ENCODE measurements at regions not wholly inside any gene's neighbourhood (a gene's known extent, or its start where the extent isn't known, plus 50 kb on each side); places are given as distances from the start of the nearest gene placed in this dataset.

DNA sequence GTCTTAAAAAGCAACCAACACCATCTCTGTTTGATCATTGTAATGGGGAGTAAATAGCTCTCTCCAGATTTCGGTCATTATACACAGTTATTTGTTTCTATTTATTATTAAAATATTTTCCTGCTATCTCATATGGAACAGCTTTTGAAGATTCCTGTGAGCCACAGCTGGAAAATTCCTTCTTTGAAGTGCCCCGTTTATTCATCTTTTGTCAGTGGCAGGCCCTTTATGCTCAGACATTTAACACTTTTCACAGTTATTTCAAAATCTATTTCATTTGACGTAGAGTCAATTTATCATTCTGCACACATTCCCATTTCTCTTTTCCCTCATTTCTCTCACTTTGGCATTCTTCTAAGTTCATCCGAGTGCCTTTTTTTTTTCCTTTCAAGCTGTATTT is 245.9 kb upstream of the ELAC2 start:
- in situ Hi-C loops (cut with HindIII; ENCODE audit: low sequenced_read_pairs): no loop called here
- no peak for DNase-seq (ENCODE audit: low spot score)

DNA sequence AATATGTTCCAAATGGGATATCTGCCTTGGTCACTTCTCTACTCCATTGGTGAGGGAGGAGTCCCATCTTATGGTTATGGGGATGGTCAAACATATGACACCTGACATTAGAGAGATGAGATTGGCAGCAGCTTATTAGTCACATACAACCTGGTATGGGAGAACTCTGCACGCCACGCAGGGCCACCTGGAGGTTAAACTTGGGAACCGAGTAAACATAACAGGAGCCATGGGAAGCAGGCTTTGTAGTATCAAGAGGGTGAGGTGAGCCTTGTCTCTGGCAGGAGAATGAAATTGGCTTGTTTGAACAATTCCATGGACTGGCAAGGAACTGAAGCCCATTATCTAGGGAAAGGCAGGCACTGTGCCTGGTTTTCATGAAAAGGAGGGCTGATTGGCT is 238.7 kb upstream of the ELAC2 start:
- no peak for DNase-seq (ENCODE audit: low spot score)
- in situ Hi-C loops (cut with HindIII; ENCODE audit: low sequenced_read_pairs): no loop called here

DNA sequence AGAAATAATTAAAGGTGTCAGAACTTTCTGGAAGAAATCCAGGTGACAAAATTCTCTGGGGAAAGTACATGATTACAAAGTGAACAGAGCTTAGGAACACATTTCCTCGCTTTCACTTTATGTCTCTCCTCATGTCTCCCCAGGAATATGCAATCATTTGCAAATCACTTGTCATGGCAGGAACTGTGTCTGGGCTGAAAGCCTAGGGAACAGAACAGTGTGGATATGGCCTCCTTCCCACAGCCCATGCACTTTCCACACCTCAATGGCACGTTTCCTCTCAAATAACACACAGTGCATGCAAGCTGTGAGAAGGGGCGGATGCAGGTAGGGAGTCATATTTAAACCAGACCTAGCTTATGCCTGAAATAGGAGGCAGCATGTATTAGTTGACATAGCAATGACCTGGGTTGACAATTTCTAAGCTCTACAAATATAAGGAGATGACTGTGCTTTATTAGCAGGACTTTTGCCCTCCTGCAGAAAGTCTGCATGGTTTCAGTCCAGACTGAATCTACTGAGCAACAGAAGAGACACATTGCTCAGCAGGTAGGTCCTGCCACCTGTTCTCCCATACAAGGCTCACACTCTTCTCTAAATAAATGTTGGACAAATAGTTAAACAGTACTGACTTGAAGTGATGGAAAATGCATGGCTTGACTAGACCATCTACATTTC is 236.0 kb upstream of the ELAC2 start:
- in situ Hi-C loops (cut with HindIII; ENCODE audit: low sequenced_read_pairs): no loop called here
- peak; percentile 71 for DNase-seq (ENCODE audit: low spot score)

DNA sequence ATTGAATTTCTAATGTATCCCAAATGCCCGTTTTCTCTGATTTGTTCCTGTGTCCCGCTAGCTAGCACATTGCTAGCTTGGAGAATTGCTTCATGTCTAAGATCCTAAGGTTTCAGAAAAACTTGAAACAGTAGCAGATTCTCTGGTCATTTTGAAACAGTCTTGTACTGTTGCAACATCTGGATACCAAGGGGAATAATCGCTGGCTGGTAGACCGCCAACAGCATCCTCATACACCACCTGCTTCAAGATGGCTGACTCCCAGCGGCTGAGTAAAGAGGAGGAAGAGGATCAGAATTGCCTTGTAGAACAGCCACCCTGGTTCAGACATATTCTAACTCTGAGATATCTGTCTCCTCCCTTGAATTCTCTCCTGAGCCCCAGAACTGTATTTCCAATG is 226.7 kb upstream of the ELAC2 start:
- in situ Hi-C loops (cut with HindIII; ENCODE audit: low sequenced_read_pairs): no loop called here
- DNase-seq (ENCODE audit: low spot score): no peak

DNA sequence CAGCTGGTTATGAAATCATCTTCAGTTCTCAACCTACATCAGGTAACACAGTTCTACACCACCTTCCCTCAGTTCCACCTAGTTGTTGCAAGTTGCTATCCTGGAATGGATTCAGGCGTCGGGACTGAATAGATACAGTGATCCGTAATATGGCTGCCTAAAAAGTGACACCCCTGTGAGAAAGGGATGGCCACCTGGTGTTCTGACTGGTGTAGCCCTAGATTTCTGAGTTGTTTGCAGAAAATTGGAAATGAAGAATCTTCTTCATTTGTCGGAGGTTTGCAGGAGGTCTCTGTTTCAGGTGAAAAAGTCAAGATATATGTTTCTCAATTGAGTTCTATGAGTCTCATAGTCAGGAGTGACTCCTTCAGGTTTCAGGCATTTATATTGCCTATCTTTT is 225.8 kb upstream of the ELAC2 start:
- in situ Hi-C loops (cut with HindIII; ENCODE audit: low sequenced_read_pairs): no loop called here
- DNase-seq (ENCODE audit: low spot score): no peak

DNA sequence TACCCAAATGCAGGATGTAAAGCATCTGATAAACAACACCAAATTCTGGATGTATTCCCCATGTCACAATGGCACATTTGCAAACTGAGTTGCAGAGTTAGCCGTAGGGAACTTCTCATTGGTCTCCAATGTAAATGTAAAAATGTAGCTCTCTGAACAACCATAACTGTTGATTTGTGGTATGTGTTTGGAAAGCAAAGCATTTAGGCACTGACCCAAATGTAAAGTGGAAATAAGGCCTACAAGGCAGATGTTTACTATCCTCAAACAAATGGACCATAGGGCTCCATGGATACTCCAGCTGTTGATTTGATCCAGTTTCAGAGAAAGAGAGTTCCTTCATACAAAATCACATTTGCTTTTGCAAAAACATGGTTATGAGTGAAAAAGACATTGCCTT is 223.0 kb upstream of the ELAC2 start:
- DNase-seq (ENCODE audit: low spot score): no peak
- in situ Hi-C loops (cut with HindIII; ENCODE audit: low sequenced_read_pairs): no loop called here

DNA sequence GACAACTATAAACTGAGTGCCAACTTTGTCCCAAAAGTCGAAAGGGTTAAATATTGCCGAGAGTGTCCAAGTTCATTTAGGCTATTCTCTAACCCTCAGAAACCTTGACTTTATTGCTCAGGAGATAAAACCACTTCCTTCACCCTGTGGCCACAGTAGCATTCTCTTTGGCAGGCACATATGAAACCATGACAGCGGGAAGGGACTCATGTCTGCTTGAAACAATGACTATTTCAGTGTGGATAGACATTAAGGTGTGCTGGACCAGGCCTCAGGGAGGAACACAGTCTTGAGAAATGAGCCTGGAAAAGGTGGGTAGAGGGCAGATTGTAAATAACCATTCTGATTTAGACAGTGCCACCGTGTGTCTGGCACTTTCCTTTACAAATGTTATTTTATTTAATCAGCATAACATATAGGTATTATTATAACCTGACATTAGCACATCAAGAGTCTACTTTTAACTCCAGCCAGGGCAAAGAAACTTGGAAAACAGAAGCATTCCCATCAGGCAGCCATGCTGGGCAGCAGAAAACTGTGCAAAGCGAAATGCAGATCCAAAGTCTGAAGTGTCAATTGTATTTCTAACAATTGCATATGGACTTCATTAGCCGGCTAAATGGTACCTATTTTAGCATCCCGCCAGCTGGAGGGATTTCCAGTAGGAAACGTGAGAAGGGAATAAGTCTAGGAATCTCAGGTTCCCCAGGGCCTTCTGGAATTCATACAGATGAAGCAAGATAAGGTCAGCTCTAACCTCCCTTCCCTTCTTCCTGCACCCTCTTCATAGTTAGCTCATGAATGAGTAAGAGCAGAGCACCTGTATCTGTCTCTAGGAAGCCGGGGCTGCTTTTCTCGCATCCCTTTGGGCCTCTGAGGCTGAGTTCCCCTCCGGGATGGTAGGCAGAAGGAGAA is 212.8 kb upstream of the ELAC2 start:
- DNase-seq (ENCODE audit: low spot score): no peak
- in situ Hi-C loops (cut with HindIII; ENCODE audit: low sequenced_read_pairs): no loop called here

DNA sequence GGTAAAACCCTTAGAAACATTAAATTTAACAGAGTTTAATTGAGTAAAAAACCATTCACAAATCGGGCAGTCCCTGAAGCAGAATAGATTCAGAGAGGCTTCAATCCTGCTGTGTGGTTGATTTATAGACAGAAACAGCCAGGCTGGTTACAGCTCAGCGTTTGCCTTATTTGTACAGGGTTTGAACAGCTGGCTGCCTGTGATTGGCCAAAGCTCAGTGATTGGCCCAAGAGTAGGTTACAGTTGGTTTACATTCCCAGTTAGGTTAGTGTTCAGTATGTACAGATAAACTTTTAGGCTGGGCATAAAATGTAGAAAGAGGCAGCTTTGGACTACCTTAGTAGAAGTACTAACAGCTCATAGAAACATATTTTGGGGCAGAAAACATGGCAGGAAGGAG is 210.4 kb upstream of the ELAC2 start:
- in situ Hi-C loops (cut with HindIII; ENCODE audit: low sequenced_read_pairs): no loop called here
- DNase-seq (ENCODE audit: low spot score): no peak

DNA sequence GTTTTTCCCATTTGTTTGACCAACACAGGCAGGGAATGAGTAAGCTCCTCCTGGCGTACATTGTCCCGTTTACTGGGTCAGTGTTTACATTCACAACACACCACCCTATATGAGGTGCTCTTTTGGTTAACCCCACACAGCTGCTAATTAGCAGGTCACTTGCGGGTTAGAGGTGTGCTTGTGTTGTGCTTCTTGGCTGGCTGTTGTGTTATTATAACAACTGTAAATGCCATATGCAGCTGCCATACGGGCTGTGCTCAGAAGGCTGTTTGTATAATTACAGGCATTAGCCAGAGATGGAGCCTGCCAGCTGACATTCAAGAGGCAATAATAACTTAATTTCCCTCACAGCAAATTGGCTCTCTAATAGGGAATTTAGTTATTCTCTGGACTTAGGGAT is 205.1 kb upstream of the ELAC2 start:
- in situ Hi-C loops (cut with HindIII; ENCODE audit: low sequenced_read_pairs): no loop called here
- no peak for DNase-seq (ENCODE audit: low spot score)

DNA sequence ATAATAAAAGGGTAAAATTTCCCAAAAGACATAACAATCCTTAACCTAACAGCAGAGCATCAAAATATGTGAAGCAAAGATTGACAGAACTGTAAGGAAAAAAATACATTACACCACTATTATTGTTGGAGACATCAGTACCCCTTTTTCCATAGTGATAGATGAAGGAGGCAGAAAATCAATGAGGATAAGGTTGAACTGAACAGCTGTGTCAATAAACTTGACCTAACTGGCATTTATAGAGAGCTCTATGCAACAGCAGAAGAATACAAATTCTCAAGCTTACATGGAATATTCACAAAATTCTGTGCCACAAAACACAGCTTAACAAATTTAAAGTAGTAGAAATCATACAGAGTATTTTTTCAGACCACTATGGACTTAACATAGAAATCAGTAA is 195.0 kb upstream of the ELAC2 start:
- in situ Hi-C loops (cut with HindIII; ENCODE audit: low sequenced_read_pairs): no loop called here
- DNase-seq (ENCODE audit: low spot score): no peak

DNA sequence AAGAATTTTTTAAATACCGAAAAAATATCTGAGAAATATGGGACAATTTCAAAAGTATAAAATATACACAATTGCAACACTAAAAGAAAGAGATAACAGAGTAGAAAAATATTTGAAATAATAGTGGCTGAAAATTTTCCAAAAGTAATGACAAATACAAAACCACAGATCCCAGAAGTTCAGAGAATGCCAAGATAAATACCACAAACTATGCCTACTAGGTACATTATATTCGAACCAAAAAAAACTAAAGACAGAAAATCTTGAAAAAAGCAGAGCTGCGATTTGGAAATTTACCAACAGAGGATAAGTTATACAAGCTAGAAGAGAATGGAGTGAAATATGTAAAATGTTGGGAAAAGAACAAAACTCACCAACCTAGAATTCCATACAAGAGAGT is 191.3 kb upstream of the ELAC2 start:
- in situ Hi-C loops (cut with HindIII; ENCODE audit: low sequenced_read_pairs): no loop called here
- no peak for DNase-seq (ENCODE audit: low spot score)

DNA sequence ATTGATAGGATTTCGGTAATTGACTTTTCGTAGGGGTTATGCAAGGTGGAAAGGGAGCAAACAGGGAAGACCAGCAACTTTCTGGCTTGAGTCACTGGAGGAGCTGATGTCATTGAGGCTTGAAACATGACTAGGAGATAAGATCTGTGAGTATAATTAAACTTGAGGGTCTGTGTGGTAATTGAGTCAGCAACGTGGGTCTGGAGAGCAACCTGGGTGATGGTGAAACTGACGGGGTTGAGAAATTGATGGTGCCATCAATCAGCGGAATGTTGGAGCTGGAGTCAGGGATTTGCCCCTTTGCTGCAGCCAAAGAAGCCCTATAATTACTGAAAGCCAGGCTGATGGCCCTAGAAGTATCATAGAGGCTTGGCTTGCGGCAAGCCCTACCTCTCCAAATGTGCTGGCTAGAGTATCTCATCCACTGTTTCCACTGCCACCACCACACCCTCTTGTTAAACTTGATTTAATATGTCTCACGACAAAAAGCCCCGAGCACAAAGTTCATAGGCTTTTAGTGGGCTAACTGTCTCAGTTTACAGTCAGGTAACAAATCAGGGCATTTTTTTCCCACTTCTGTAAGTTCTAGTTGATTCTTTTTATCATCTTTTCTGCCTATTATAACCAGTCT is 186.9 kb upstream of the ELAC2 start:
- in situ Hi-C loops (cut with HindIII; ENCODE audit: low sequenced_read_pairs): no loop called here
- no peak for DNase-seq (ENCODE audit: low spot score)

DNA sequence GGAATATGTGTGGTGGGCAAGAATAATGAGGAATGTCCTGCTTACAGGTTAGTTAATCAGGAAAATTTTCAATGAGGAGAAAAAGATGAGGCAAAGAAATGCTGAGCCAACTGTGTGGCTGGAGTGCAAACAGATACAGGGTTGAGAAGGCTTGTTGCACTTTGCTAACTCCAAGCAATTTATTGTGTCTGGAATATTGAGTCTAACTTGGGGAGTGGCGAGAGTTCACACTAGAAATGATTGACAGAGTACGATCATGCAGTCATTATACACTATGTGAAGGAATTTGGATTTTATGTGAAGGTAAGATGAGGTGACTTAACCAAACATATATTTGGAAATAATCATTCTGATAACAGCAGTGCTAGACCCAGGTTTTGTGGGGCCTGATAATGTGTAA is 185.0 kb upstream of the ELAC2 start:
- in situ Hi-C loops (cut with HindIII; ENCODE audit: low sequenced_read_pairs): no loop called here

DNA sequence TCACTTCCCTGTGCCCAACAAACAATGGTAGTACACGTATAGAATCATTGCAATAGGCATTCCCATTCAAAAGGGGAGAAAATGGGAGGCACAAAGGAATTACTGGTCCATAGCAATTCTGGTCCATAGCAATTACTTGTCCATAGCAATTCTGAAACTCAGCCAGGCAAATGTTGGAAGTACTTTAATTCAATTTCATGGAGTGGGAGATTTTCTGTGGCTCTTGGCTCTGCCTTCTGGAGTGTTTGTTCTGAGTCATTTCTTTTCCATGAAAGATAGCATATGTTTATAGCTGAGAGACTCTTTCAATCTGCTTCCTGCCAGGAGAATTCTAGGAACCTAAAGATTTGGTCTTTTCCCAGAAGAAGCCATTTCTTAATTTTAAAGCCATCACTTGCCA is 182.8 kb upstream of the ELAC2 start:
- in situ Hi-C loops (cut with HindIII; ENCODE audit: low sequenced_read_pairs): no loop called here
- no peak for DNase-seq (ENCODE audit: low spot score)

More for the DNA sequence above, 185.0 kb upstream of the ELAC2 start:
- no peak for DNase-seq (ENCODE audit: low spot score)

DNA sequence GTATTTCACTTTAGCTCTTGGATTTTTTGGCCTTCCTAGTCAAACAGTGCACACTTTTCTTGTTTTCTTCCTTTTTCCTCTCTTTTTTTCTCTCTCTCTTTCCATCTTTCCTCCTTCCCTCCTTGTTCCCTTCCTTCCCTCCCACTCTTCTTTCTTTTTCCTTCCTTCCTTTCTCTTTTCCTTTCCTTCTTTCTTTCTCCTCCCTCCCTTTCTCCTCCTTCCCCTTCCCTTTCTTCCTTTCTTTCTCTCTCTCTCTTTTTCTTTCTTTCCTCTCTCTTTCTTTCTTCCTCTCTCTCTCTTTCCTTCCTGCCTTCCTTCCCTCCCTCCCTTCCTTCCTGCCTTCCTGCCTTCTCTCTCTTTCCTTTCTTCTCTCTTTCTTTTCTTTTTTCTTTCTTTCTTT is 181.6 kb upstream of the ELAC2 start:
- in situ Hi-C loops (cut with HindIII; ENCODE audit: low sequenced_read_pairs): no loop called here
- DNase-seq (ENCODE audit: low spot score): no peak

DNA sequence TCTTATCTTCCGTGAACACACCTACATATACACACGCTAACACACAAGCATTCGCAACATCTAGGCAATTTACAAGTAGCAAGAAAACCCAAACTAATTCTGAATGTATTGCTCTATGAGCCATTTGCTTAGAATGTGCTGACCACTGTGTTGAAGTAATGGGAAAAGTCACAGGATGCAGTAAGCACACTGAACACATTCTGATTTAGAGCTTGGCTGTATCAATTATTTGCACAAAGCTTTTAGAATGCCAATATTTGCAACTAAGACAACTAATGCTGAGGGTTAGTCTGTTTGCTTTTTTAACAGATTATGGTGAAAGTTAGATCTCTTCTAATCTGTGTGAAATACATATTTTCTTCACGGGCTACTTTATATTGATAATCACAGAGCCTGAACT is 179.8 kb upstream of the ELAC2 start:
- DNase-seq (ENCODE audit: low spot score): no peak
- in situ Hi-C loops (cut with HindIII; ENCODE audit: low sequenced_read_pairs): no loop called here

DNA sequence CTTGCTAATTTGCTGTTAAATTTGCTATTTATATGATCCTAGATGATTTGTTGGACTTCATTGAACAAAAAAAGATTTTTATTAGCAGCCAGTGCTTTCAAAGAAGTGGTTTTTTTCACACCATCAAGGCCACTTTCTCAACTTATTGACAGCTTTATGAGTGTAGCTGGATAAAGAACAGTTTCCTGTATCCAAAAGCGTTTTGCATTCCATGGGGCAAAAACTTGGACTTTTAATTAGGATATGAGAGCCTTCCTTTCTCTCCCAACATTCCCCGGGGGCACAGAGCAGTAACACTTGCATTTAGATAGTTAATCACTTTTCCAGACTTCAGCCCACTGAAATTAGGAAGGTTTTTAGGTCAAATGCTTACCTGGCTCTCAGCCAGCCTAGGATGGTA is 177.1 kb upstream of the ELAC2 start:
- in situ Hi-C loops (cut with HindIII; ENCODE audit: low sequenced_read_pairs): no loop called here
- DNase-seq (ENCODE audit: low spot score): no peak

DNA sequence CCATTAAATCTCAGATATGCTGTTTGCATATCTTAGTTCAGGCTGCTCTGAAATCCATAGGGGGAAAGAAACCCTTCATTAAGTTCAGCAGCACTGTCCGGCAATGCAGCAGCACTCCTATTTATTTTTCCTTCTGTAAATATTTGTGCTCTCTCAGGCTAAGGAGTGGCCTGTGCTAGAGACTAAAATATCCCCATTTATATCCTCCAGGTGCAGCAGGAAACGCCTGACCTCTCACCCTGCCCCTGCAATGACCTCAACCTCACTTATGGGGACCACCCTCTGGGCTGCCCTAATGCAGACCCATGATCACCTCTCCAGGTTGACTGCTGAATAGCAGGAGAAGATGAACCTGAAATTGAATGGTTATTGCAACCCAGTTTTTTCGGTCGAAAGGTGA is 165.0 kb upstream of the ELAC2 start:
- DNase-seq (ENCODE audit: low spot score): no peak
- in situ Hi-C loops (cut with HindIII; ENCODE audit: low sequenced_read_pairs): no loop called here

DNA sequence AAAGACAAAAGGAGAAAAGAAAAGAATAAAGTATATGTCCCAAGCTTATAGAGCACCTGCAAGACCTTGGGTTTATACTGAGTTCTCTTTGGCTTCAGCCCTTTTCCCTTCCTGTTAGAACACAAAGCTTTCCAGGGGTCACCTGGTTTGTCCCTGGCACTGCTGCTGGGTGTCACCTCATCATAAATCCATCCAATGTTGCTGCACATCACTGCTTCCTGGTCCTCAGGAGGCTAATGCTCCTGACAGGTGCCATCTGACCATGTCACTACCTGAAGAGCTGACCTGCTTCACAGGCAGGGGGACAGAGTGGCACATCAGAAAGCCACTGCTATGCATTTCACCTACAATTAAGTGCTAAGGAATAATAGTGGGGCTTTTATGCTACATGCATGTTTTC is 164.6 kb upstream of the ELAC2 start:
- DNase-seq (ENCODE audit: low spot score): no peak
- in situ Hi-C loops (cut with HindIII; ENCODE audit: low sequenced_read_pairs): no loop called here

DNA sequence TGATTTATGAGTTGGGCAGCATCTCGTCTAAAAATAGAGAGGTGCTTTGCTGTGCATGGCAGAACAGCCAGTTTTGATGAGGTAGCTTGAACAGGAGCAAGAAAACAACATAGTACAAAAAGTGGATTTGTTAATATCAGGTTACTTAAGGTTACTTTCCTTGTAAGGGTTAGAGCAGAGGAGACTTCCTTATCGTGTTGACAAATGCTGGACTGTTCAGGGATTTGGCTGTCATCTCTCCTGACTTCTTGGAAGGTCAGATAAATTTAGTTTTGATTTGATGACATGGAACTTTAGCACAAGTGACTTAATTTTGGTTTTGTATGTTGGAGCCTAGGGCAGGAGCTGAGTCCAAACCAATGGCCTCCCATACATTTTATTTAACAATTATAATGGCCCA is 163.9 kb upstream of the ELAC2 start:
- in situ Hi-C loops (cut with HindIII; ENCODE audit: low sequenced_read_pairs): no loop called here
- DNase-seq (ENCODE audit: low spot score): no peak

All from G401 (cell line).